ENCODE measurements at regions not wholly inside any gene's neighbourhood (a gene's known extent, or its start where the extent isn't known, plus 50 kb on each side); places are given as distances from the start of the nearest gene placed in this dataset.
"Not testable (repeated sequence)": the region's sequence is repeated elsewhere in the genome, so short reads cannot be mapped to it uniquely, and the experiment has no call there.

GRCh38 chrX:138921031-138921430, 209.5 kb upstream of the FGF13 start:
- Mint-ChIP-seq H3K36me3 (ENCODE audit: low read depth) (no peaks in the 10 kb centered on the region), H3K9me3 (no peaks in the 10 kb centered on the region), H3K4me1 (ENCODE audit: low read depth) (no peaks in the 10 kb centered on the region), H3K27me3 (ENCODE audit: low read depth) (no peaks in the 10 kb centered on the region), H3K4me3 (no peak overlapping the region), H3K27ac (no peak overlapping the region)
- DNase-seq, result no peak
- intact Hi-C loops (cut with micrococcal nuclease), result no loop called here
- CTCF ChIA-PET, result no interaction called here

DNA sequence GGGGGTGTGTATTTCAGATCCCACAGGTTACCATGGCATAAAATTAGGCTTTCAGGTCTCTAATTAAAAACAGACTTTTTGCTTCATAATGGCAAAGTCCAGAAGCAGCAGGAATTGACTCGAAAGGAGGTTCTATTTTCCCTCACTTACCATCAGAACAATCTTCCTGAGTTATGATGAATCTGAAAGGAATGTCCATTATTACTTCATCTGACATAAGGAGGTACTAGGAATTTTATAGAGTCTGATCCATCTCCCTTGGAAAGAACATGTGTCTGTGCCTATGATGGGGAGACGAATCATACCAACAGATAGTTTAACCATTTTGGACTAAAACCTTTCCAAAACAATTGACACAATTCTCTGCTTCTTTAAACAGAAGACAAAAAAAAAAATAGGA, 206.3 kb upstream of the FGF13 start:
- H3K4me3 Mint-ChIP-seq, result no peak overlapping the region
- intact Hi-C loops (cut with micrococcal nuclease), result no loop called here
- no peaks in the 10 kb centered on the region for H3K9me3 Mint-ChIP-seq
- H3K4me1 Mint-ChIP-seq (ENCODE audit: low read depth), result no peaks in the 10 kb centered on the region
- no peaks in the 10 kb centered on the region for H3K36me3 Mint-ChIP-seq (ENCODE audit: low read depth)
- no peak for DNase-seq
- no peak overlapping the region for H3K27ac Mint-ChIP-seq
- no peaks in the 10 kb centered on the region for H3K27me3 Mint-ChIP-seq (ENCODE audit: low read depth)
- CTCF ChIA-PET, result no interaction called here

DNA sequence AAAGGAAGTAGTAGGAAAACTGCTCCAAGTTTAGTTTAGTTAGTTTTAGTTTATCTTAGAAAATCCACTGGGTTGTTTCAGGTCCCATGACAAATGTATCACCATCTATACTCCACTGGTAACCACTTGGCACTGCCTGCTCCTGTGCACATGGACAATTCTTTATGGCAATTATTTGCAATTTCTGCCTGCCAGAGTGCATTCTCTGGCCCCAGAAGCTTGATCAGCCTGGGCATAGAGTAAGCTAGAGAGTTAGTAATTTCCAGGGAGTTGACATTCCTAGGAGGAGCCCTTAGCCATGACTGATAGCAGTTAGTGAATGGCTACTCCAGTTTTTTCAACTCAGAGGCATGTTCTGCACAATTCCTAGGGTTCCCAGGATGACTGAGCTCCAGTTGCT, 203.2 kb upstream of the FGF13 start:
- no peaks in the 10 kb centered on the region for H3K27me3 Mint-ChIP-seq (ENCODE audit: low read depth)
- no peak overlapping the region for H3K27ac Mint-ChIP-seq
- no peaks in the 10 kb centered on the region for H3K36me3 Mint-ChIP-seq (ENCODE audit: low read depth)
- CTCF ChIA-PET, result no interaction called here
- DNase-seq, result no peak
- H3K4me1 Mint-ChIP-seq (ENCODE audit: low read depth), result no peaks in the 10 kb centered on the region
- H3K4me3 Mint-ChIP-seq, result no peak overlapping the region
- intact Hi-C loops (cut with micrococcal nuclease), result no loop called here
- no peaks in the 10 kb centered on the region for H3K9me3 Mint-ChIP-seq

- intact Hi-C loops (cut with micrococcal nuclease), result no loop called here
- Mint-ChIP-seq H3K4me1 (ENCODE audit: low read depth) (no peaks in the 10 kb centered on the region), H3K9me3 (no peaks in the 10 kb centered on the region), H3K27ac (no peak overlapping the region), H3K27me3 (ENCODE audit: low read depth) (no peaks in the 10 kb centered on the region), H3K36me3 (ENCODE audit: low read depth) (no peaks in the 10 kb centered on the region), H3K4me3 (no peak overlapping the region)
- CTCF ChIA-PET, result no interaction called here
- DNase-seq, result no peak
Measured at GRCh38 chrX:138908577-138908976, 197.1 kb upstream of the FGF13 start.

GRCh38 chrX:138897621-138898492, 186.3 kb upstream of the FGF13 start:
- Mint-ChIP-seq H3K27me3 (ENCODE audit: low read depth) (no peaks in the 10 kb centered on the region), H3K9me3 (no peaks in the 10 kb centered on the region), H3K4me3 (no peak overlapping the region), H3K27ac (no peak overlapping the region), H3K4me1 (ENCODE audit: low read depth) (no peaks in the 10 kb centered on the region), H3K36me3 (ENCODE audit: low read depth) (no peaks in the 10 kb centered on the region)
- DNase-seq, result no peak
- CTCF ChIA-PET, result no interaction called here
- intact Hi-C loops (cut with micrococcal nuclease), result no loop called here

- Mint-ChIP-seq H3K4me1 (ENCODE audit: low read depth) (no peaks in the 10 kb centered on the region), H3K36me3 (ENCODE audit: low read depth) (no peaks in the 10 kb centered on the region), H3K27me3 (ENCODE audit: low read depth) (no peaks in the 10 kb centered on the region), H3K4me3 (no peak overlapping the region), H3K9me3 (no peaks in the 10 kb centered on the region), H3K27ac (no peak overlapping the region)
- intact Hi-C loops (cut with micrococcal nuclease), result no loop called here
- CTCF ChIA-PET, result no interaction called here
- no peak for DNase-seq
Measured at GRCh38 chrX:138890491-138890890, 179.0 kb upstream of the FGF13 start.

- DNase-seq, result no peak
- no peak overlapping the region for H3K27ac Mint-ChIP-seq
- no peaks in the 10 kb centered on the region for H3K36me3 Mint-ChIP-seq (ENCODE audit: low read depth)
- CTCF ChIA-PET, result interaction anchor here (0.6 kb wide), 1 partner anchor 97 kb away, joined by 3 read pairs; no protein-coding TSS in a partner anchor
- H3K9me3 Mint-ChIP-seq, result no peaks in the 10 kb centered on the region
- no peak overlapping the region for H3K4me3 Mint-ChIP-seq
- H3K27me3 Mint-ChIP-seq (ENCODE audit: low read depth), result no peaks in the 10 kb centered on the region
- no peaks in the 10 kb centered on the region for H3K4me1 Mint-ChIP-seq (ENCODE audit: low read depth)
- intact Hi-C loops (cut with micrococcal nuclease), result no loop called here
Measured at GRCh38 chrX:138889149-138889548, 177.6 kb upstream of the FGF13 start.

GRCh38 chrX:138886769-138887168, 175.3 kb upstream of the FGF13 start:
- H3K4me3 Mint-ChIP-seq, result no peak overlapping the region
- H3K27ac Mint-ChIP-seq, result no peak overlapping the region
- CTCF ChIA-PET, result no interaction called here
- H3K4me1 Mint-ChIP-seq (ENCODE audit: low read depth), result no peaks in the 10 kb centered on the region
- DNase-seq, result no peak
- H3K36me3 Mint-ChIP-seq (ENCODE audit: low read depth), result no peaks in the 10 kb centered on the region
- H3K9me3 Mint-ChIP-seq, result no peaks in the 10 kb centered on the region
- H3K27me3 Mint-ChIP-seq (ENCODE audit: low read depth), result no peaks in the 10 kb centered on the region
- intact Hi-C loops (cut with micrococcal nuclease), result no loop called here

DNA sequence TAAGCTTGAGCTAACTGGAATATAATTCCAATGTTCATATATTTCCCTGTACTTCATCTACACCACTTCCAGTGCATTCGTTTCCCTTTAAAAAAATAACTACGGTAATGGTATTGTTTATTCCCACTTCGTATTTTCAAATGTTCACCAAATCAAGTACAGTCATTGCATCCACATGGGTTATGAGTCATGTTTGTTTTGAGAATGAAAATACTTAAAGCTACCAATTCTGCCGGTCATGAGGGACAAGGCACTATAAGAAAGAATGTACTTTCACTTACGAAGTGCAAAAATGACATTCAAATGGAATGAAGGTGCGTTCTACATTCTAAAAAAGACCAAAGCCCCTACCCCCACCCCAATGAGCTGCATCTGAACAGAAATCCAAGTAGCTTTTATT, 174.4 kb upstream of the FGF13 start:
- H3K4me3 Mint-ChIP-seq, result no peak overlapping the region
- no peak overlapping the region for H3K27ac Mint-ChIP-seq
- no peaks in the 10 kb centered on the region for H3K4me1 Mint-ChIP-seq (ENCODE audit: low read depth)
- CTCF ChIA-PET, result no interaction called here
- no peak for DNase-seq
- intact Hi-C loops (cut with micrococcal nuclease), result no loop called here
- no peaks in the 10 kb centered on the region for H3K27me3 Mint-ChIP-seq (ENCODE audit: low read depth)
- no peaks in the 10 kb centered on the region for H3K36me3 Mint-ChIP-seq (ENCODE audit: low read depth)
- peaks cover 1% of the 10 kb centered on the region for H3K9me3 Mint-ChIP-seq

DNA sequence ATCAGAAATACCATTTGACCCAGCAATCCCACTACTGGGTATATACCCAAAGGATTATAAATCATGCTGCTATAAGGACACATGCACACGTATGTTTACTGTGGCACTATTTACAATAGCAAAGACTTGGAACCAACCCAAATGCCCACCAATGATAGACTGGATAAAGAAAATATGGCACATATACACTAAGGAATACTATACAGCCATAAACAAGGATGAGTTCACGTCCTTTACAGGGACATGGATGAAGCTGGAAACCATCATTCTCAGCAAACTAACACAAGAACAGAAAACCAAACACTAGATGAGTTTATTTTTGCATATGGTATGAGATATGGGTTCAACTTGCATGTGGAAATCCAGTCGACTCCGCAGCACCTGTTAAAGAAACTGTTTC, 168.8 kb upstream of the FGF13 start:
- CTCF ChIA-PET; DNase-seq; H3K9me3 Mint-ChIP-seq; H3K27ac Mint-ChIP-seq; H3K4me3 Mint-ChIP-seq; H3K27me3 Mint-ChIP-seq (ENCODE audit: low read depth); H3K36me3 Mint-ChIP-seq (ENCODE audit: low read depth); H3K4me1 Mint-ChIP-seq (ENCODE audit: low read depth); intact Hi-C loops (cut with micrococcal nuclease): not testable (repeated sequence)

GRCh38 chrX:138877746-138878145, 166.2 kb upstream of the FGF13 start:
- Mint-ChIP-seq H3K27ac (no peak overlapping the region), H3K9me3 (peaks cover 1% of the 10 kb centered on the region), H3K4me1 (ENCODE audit: low read depth) (no peaks in the 10 kb centered on the region), H3K27me3 (ENCODE audit: low read depth) (no peaks in the 10 kb centered on the region), H3K36me3 (ENCODE audit: low read depth) (no peaks in the 10 kb centered on the region), H3K4me3 (no peak overlapping the region)
- no peak for DNase-seq
- CTCF ChIA-PET, result no interaction called here
- intact Hi-C loops (cut with micrococcal nuclease), result no loop called here

- H3K36me3 Mint-ChIP-seq (ENCODE audit: low read depth), result no peaks in the 10 kb centered on the region
- no peaks in the 10 kb centered on the region for H3K9me3 Mint-ChIP-seq
- intact Hi-C loops (cut with micrococcal nuclease), result no loop called here
- no peak for DNase-seq
- H3K4me3 Mint-ChIP-seq, result no peak overlapping the region
- no peaks in the 10 kb centered on the region for H3K4me1 Mint-ChIP-seq (ENCODE audit: low read depth)
- no peaks in the 10 kb centered on the region for H3K27me3 Mint-ChIP-seq (ENCODE audit: low read depth)
- CTCF ChIA-PET, result no interaction called here
- H3K27ac Mint-ChIP-seq, result no peak overlapping the region
Measured at GRCh38 chrX:138875472-138875871, 164.0 kb upstream of the FGF13 start.

DNA sequence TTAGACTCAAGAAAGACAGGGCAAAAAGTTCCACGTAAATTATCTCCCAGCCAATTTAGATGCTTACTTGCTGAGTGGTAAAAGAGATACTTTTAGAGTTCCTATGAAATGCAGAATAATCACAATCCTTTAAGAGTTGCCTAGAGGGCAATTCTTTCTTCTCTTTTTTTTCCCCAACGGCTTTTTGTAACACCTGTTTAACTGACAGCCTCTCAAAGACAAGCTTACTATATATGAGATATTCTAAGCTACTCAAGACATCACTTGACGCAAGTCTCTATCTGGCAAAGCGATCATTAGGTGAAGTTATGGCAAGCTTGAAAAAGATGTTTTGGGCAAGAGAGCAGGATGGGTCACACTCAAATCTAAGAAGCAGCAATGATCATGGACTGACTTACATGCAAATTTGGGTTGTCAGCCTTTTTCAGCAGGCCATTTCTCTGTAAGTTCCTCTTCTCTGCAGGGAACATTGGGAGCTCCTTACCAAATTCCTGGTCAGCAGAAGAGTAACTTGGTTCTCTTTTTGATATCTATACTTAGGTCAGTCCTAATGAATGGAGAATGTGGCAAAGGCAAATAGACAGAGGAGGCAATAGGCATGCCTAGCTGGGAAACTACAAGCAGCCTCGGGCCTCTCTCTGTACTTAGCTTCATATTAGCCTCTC, 162.9 kb upstream of the FGF13 start:
- CTCF ChIA-PET, result no interaction called here
- no peak for DNase-seq
- Mint-ChIP-seq H3K36me3 (ENCODE audit: low read depth) (no peaks in the 10 kb centered on the region), H3K9me3 (no peaks in the 10 kb centered on the region), H3K4me1 (ENCODE audit: low read depth) (no peaks in the 10 kb centered on the region), H3K4me3 (no peak overlapping the region), H3K27me3 (ENCODE audit: low read depth) (no peaks in the 10 kb centered on the region), H3K27ac (no peak overlapping the region)
- intact Hi-C loops (cut with micrococcal nuclease), result no loop called here
